H1 (cell line): ENCODE measurements at regions not wholly inside any gene's neighbourhood (a gene's known extent, or its start where the extent isn't known, plus 50 kb on each side); places are given as distances from the start of the nearest gene placed in this dataset.

Experiments
- CTCF ChIA-PET: fragments of 300-600 bp; sonication (Branson Sonifier 250); formaldehyde crosslinking; loops from one replicate; lab custom pipeline; 2021; ENCODE audit not compliant: partially characterized antibody; lab: Charles Lee
- POLR2A ChIA-PET: fragments of 300-600 bp; sonication (Branson Sonifier 250); formaldehyde crosslinking; loops from one replicate; lab custom pipeline; 2021; ENCODE audit warnings: inconsistent platforms; ENCODE audit not compliant: partially characterized antibody; lab: Charles Lee
- DNase-seq, 2 experiments: peaks; one replicate each; pipeline versions ENCODE4 v3.0.0 to v3.0.0-alpha.2; 2010 to 2022; ENCODE audit warnings: low spot score in 2 of 2, low read depth in 1 of 2, mixed read lengths in 1 of 2
- FAIRE-seq: peaks from 2 replicates; lab custom pipeline; 2011; peaks lifted over from hg19 to GRCh38; lab: Jason Lieb, UNC
- H2AFZ ChIP-seq: 2 replicates; pipeline ENCODE4 v1.8.1; 2012; ENCODE audit warnings: low read length, inconsistent platforms
- H2AK5ac ChIP-seq: 2 replicates; pipeline ENCODE4 v1.6.1; 2013; ENCODE audit warnings: low read depth, low read length
- H2BK120ac ChIP-seq: replicated peaks from 2 replicates; pipeline ENCODE3; 2013; ENCODE audit warnings: low read depth, low read length, inconsistent platforms
- H2BK12ac ChIP-seq: 2 replicates; pipeline ENCODE4 v1.6.1; 2013; ENCODE audit warnings: low read depth, low read length
- H2BK15ac ChIP-seq: 2 replicates; pipeline ENCODE4 v1.6.1; 2013; ENCODE audit warnings: low read length
- H2BK20ac ChIP-seq: 2 replicates; pipeline ENCODE4 v1.6.1; 2013; ENCODE audit warnings: low read length
- H2BK5ac ChIP-seq: 2 replicates; pipeline ENCODE4 v1.6.1; 2013; ENCODE audit warnings: low read depth, low read length
- H3K14ac ChIP-seq: 2 replicates; pipeline ENCODE4 v1.6.1; 2013; ENCODE audit warnings: inconsistent platforms; ENCODE audit not compliant: insufficient read length
- H3K18ac ChIP-seq: 2 replicates; pipeline ENCODE4 v1.6.1; 2013; ENCODE audit warnings: low read length; ENCODE audit errors: extremely low read depth
- H3K23ac ChIP-seq: 2 replicates; pipeline ENCODE4 v1.6.1; 2013; ENCODE audit warnings: inconsistent platforms; ENCODE audit not compliant: insufficient read length
- H3K23me2 ChIP-seq: 2 replicates; pipeline ENCODE4 v1.6.1; 2013; ENCODE audit warnings: low read depth, low read length
- H3K27ac ChIP-seq: 2 replicates; pipeline ENCODE4 v1.6.1; 2011; ENCODE audit warnings: low read depth, low read length, inconsistent platforms
- H3K27me3 ChIP-seq, 4 experiments: replicated peaks in 1 of 4; 1 replicate in 1 of 4; 2 replicates in 3 of 4; pipeline versions ENCODE4 v1.6.1 to v1.8.1; 2011 to 2013; ENCODE audit warnings: low read length in 3 of 4, mild to moderate bottlenecking in 3 of 4, inconsistent platforms in 2 of 4, mixed read lengths in 2 of 4, moderate library complexity in 1 of 4; ENCODE audit not compliant: control insufficient read depth in 3 of 4, insufficient read depth in 3 of 4; ENCODE audit errors: extremely low read depth in 1 of 4
- H3K36me3 ChIP-seq, 4 experiments: 2 replicates each; pipeline versions ENCODE4 v1.6.1 to v1.8.1; 2011 to 2013; ENCODE audit warnings: mild to moderate bottlenecking in 4 of 4, low read length in 3 of 4, moderate library complexity in 2 of 4, control low read depth in 1 of 4, inconsistent platforms in 1 of 4; ENCODE audit not compliant: insufficient read depth in 4 of 4, control insufficient read depth in 2 of 4
- H3K4ac ChIP-seq: replicated peaks from 2 replicates; pipeline ENCODE3; 2013; ENCODE audit warnings: low read length, low read depth, mixed read lengths, inconsistent platforms; ENCODE audit not compliant: insufficient read length
- H3K4me1 ChIP-seq, 4 experiments: replicated peaks in 1 of 4; 1 replicate in 1 of 4; 2 replicates in 3 of 4; pipeline versions ENCODE4 v1.6.1 to v1.8.1; 2011 to 2013; ENCODE audit warnings: low read length in 3 of 4, inconsistent platforms in 2 of 4, mixed read lengths in 1 of 4; ENCODE audit not compliant: insufficient read depth in 4 of 4, control insufficient read depth in 3 of 4
- H3K4me2 ChIP-seq, 2 experiments: 2 replicates each; pipeline versions ENCODE4 v1.6.1 to v1.8.1; 2011 to 2013; ENCODE audit warnings: low read depth in 2 of 2, low read length in 2 of 2, control low read depth in 1 of 2, inconsistent platforms in 1 of 2, mild to moderate bottlenecking in 1 of 2; ENCODE audit not compliant: insufficient read depth in 1 of 2
- H3K4me3 ChIP-seq, 4 experiments: fragments of 200-600, 300-600 bp in 1 of 4; sonication (generic), shearing (Covaris generic), sonication (Bioruptor Twin) in 1 of 4; 2 replicates each; pipeline versions ENCODE4 v1.5.1 to v1.8.1; 2011 to 2016; ENCODE audit warnings: low read length in 4 of 4, low read depth in 3 of 4, control low read depth in 2 of 4, inconsistent platforms in 2 of 4, mild to moderate bottlenecking in 2 of 4, mixed read lengths in 1 of 4, moderate library complexity in 1 of 4; ENCODE audit not compliant: insufficient read depth in 2 of 4; ENCODE audit errors: extremely low read depth in 1 of 4
- H3K56ac ChIP-seq: replicated peaks from 2 replicates; pipeline ENCODE3; 2013; ENCODE audit warnings: low read depth, mild to moderate bottlenecking, mixed read lengths, low read length, inconsistent platforms; ENCODE audit not compliant: insufficient read length
- H3K79me1 ChIP-seq: 2 replicates; pipeline ENCODE4 v1.6.1; 2013; ENCODE audit warnings: low read depth, low read length, control low read depth
- H3K79me2 ChIP-seq, 2 experiments: 2 replicates each; pipeline versions ENCODE4 v1.6.1 to v1.8.1; 2012 to 2013; ENCODE audit warnings: low read length in 2 of 2, mild to moderate bottlenecking in 2 of 2, inconsistent platforms in 1 of 2; ENCODE audit not compliant: insufficient read depth in 2 of 2, control insufficient read depth in 1 of 2
- H3K9ac ChIP-seq, 4 experiments: replicated peaks in 1 of 4; 1 replicate in 1 of 4; 2 replicates in 3 of 4; pipeline versions ENCODE4 v1.6.1 to v1.8.1; 2011 to 2013; ENCODE audit warnings: low read depth in 3 of 4, low read length in 3 of 4, control low read depth in 2 of 4, mild to moderate bottlenecking in 2 of 4, moderate library complexity in 2 of 4, inconsistent platforms in 1 of 4; ENCODE audit errors: extremely low read depth in 1 of 4
- H3K9me3 ChIP-seq, 2 experiments: 2 replicates each; pipeline versions ENCODE4 v1.6.1 to v1.8.1; 2012 to 2013; ENCODE audit warnings: mild to moderate bottlenecking in 2 of 2, moderate library complexity in 2 of 2, control low read depth in 1 of 2, inconsistent platforms in 1 of 2, low read depth in 1 of 2, low read length in 1 of 2, mixed read lengths in 1 of 2; ENCODE audit not compliant: insufficient read depth in 2 of 2
- H4K20me1 ChIP-seq, 2 experiments: replicated peaks in 1 of 2; 2 replicates each; pipeline versions ENCODE3 to v1.8.1; 2011 to 2013; ENCODE audit warnings: inconsistent platforms in 2 of 2, low read length in 2 of 2, mild to moderate bottlenecking in 1 of 2; ENCODE audit not compliant: insufficient read depth in 2 of 2, control insufficient read depth in 1 of 2
- H4K5ac ChIP-seq: 2 replicates; pipeline ENCODE4 v1.6.1; 2013; ENCODE audit warnings: low read length, low read depth, mixed read lengths, inconsistent platforms; ENCODE audit not compliant: insufficient read length
- H4K8ac ChIP-seq: 2 replicates; pipeline ENCODE4 v1.8.0; 2013; ENCODE audit warnings: mild to moderate bottlenecking, moderate library complexity, low read length, inconsistent platforms; ENCODE audit not compliant: insufficient read depth; ENCODE audit errors: extremely low read depth
- H4K91ac ChIP-seq: replicated peaks from 2 replicates; pipeline ENCODE3; 2013; ENCODE audit warnings: low read length, mixed read lengths, inconsistent platforms; ENCODE audit not compliant: insufficient read length
- ASH2L ChIP-seq: fragments of 200-600, 300-600 bp; sonication (generic); IDR thresholded peaks from one replicate; pipeline ENCODE4 v1.7.1; 2017; ENCODE audit warnings: low read length
- CTCF ChIP-seq, 3 experiments: IDR thresholded peaks; 1 replicate in 2 of 3; 2 replicates in 1 of 3; pipeline versions ENCODE4 v1.5.1 to v1.6.1; 2011; ENCODE audit warnings: low read length in 3 of 3, mild to moderate bottlenecking in 3 of 3, inconsistent platforms in 2 of 3, low read depth in 1 of 3, moderate library complexity in 1 of 3; ENCODE audit not compliant: insufficient read depth in 1 of 3; ENCODE audit errors: control extremely low read depth in 1 of 3
- E2F6 ChIP-seq: IDR thresholded peaks from 2 replicates; pipeline ENCODE4 v1.6.1; 2012; ENCODE audit warnings: inconsistent platforms
- HDAC6 ChIP-seq: IDR thresholded peaks from one replicate; pipeline ENCODE4 v1.7.1; 2012; ENCODE audit warnings: low read depth, mild to moderate bottlenecking, inconsistent platforms, low read length, moderate library complexity
- KDM4A ChIP-seq: IDR thresholded peaks from one replicate; pipeline ENCODE4 v1.7.1; 2012; ENCODE audit warnings: low read depth, mild to moderate bottlenecking, moderate library complexity, low read length, inconsistent platforms; ENCODE audit not compliant: severe bottlenecking
- KDM5A ChIP-seq: fragments of 200-600 bp; IDR thresholded peaks from 2 replicates; pipeline ENCODE4 v1.7.1; 2012; ENCODE audit warnings: mild to moderate bottlenecking, low read length, inconsistent platforms, mixed read lengths
- MAFK ChIP-seq: IDR thresholded peaks from 2 replicates; pipeline ENCODE4 v1.6.1; 2012; ENCODE audit warnings: low read depth, mild to moderate bottlenecking, improper control_type of control experiment, low read length
- POU5F1 ChIP-seq: IDR thresholded peaks from 2 replicates; pipeline ENCODE4 v1.6.1; 2011; ENCODE audit warnings: low read depth, mild to moderate bottlenecking, low read length, moderate library complexity
- RXRA ChIP-seq: IDR thresholded peaks from 2 replicates; pipeline ENCODE4 v1.6.1; 2011; ENCODE audit warnings: low read depth, mild to moderate bottlenecking, low read length, moderate library complexity; ENCODE audit not compliant: insufficient read depth
- TCF12 ChIP-seq: IDR thresholded peaks from 2 replicates; pipeline ENCODE4 v1.6.1; 2011; ENCODE audit warnings: low read depth, mild to moderate bottlenecking, low read length
- USF2 ChIP-seq: IDR thresholded peaks from 2 replicates; pipeline ENCODE4 v1.6.1; 2011; ENCODE audit warnings: low read length, improper control_type of control experiment

GRCh38 chr10:58971211-58971610 lies 205.2 kb upstream of the PHYHIPL start:
- Histone ChIP-seq H3K36me3 (no peaks in the 10 kb centered on the region), H3K27me3 (peaks cover 0 to 15% (median 8%) of the 10 kb centered on the region in 4 experiments; a peak in 5 of 7 replicates)
- POLR2A ChIA-PET: interaction anchor here (1.6 kb wide), 1 partner anchor 11 kb away, joined by 7 read pairs; no protein-coding TSS in a partner anchor
- no peak for TF ChIP-seq ASH2L
- no peak for TF ChIP-seq RXRA
- TF ChIP-seq CTCF (IDR thresholded peaks at IDR 0.05; ENCODE audit: control extremely low read depth in 1 of 3, insufficient read depth in 1 of 3, low read depth in 1 of 3, low read length in 3 of 3): no peak
- TF ChIP-seq MAFK: no peak
- no peak for TF ChIP-seq HDAC6
- TF ChIP-seq KDM4A: no peak
- no peak for TF ChIP-seq E2F6
- TF ChIP-seq TCF12: no peak
- TF ChIP-seq POU5F1: no peak
- no peak for TF ChIP-seq KDM5A
- no peak for TF ChIP-seq USF2

More at GRCh38 chr10:58971211-58971610, 205.2 kb upstream of the PHYHIPL start:
- FAIRE-seq (no peak), DNase-seq (no peak)
- no peak overlapping the region for H3K23ac ChIP-seq
- no peak overlapping the region for H3K27ac ChIP-seq
- H3K56ac ChIP-seq: no peak overlapping the region
- no peak overlapping the region for H2BK12ac ChIP-seq
- no peak overlapping the region for H3K14ac ChIP-seq
- no peak overlapping the region for H2BK5ac ChIP-seq
- H4K20me1 ChIP-seq: no peaks in the 10 kb centered on the region
- H4K91ac ChIP-seq: no peak overlapping the region
- H2BK120ac ChIP-seq: no peak overlapping the region
- H2AK5ac ChIP-seq: no peak overlapping the region
- H3K4me1 ChIP-seq: peaks cover 0 to 10% (median 1%) of the 10 kb centered on the region in 4 experiments; a peak in 3 of 7 replicates
- H4K8ac ChIP-seq: no peak overlapping the region
- CTCF ChIA-PET: interaction anchor here (1.4 to 1.8 kb wide), 2 partner anchors 14 to 19 kb away, joined by 3 to 4 read pairs; no protein-coding TSS in a partner anchor
- no peak overlapping the region for H3K4ac ChIP-seq
- no peaks in the 10 kb centered on the region for H3K79me1 ChIP-seq
- no peak overlapping the region for H2BK15ac ChIP-seq
- H3K9ac ChIP-seq: no peak overlapping the region
- H3K23me2 ChIP-seq: peaks cover 3% of the 10 kb centered on the region; the same call in 1 of the 2 replicates
- no peak overlapping the region for H3K4me3 ChIP-seq
- H3K9me3 ChIP-seq: no peaks in the 10 kb centered on the region
- no peaks in the 10 kb centered on the region for H3K79me2 ChIP-seq
- H3K18ac ChIP-seq: no peak overlapping the region
- H4K5ac ChIP-seq: no peak overlapping the region
- no peak overlapping the region for H2BK20ac ChIP-seq
- no peak overlapping the region for H3K4me2 ChIP-seq
- no peak overlapping the region for H2AFZ ChIP-seq
